H9 (cell line): ENCODE measurements at regions not wholly inside any gene's neighbourhood (a gene's known extent, or its start where the extent isn't known, plus 50 kb on each side); places are given as distances from the start of the nearest gene placed in this dataset.
"Not testable (repeated sequence)": the region's sequence is repeated elsewhere in the genome, so short reads cannot be mapped to it uniquely, and the experiment has no call there.

Experiments used
- DNase-seq: peaks from one replicate; pipeline ENCODE4 v3.0.0-alpha.2; 2017
- H2AFZ ChIP-seq: one replicate; pipeline ENCODE4 v1.6.1; 2013; ENCODE audit warnings: mild to moderate bottlenecking, low read length, control low read depth, moderate library complexity
- H2AK5ac ChIP-seq: 2 replicates; pipeline ENCODE4 v1.6.1; 2013; ENCODE audit warnings: low read length, control low read depth, mixed read lengths; ENCODE audit not compliant: insufficient read length
- H2BK120ac ChIP-seq: one replicate; pipeline ENCODE4 v1.6.1; 2013; ENCODE audit warnings: low read depth, mild to moderate bottlenecking, low read length, control low read depth, inconsistent platforms; ENCODE audit not compliant: poor library complexity, severe bottlenecking
- H2BK12ac ChIP-seq: 2 replicates; pipeline ENCODE4 v1.6.1; 2013; ENCODE audit warnings: low read length, control low read depth, mixed read lengths, low read depth; ENCODE audit not compliant: insufficient read length
- H2BK15ac ChIP-seq: 2 replicates; pipeline ENCODE4 v1.6.1; 2013; ENCODE audit warnings: low read depth, low read length, control low read depth
- H2BK20ac ChIP-seq: one replicate; pipeline ENCODE4 v1.6.1; 2013; ENCODE audit warnings: low read depth, mild to moderate bottlenecking, low read length, control low read depth, inconsistent platforms; ENCODE audit not compliant: poor library complexity, severe bottlenecking
- H2BK5ac ChIP-seq: 2 replicates; pipeline ENCODE4 v1.6.1; 2013; ENCODE audit warnings: low read length, control low read depth, mixed read lengths; ENCODE audit not compliant: insufficient read length
- H3K14ac ChIP-seq: 2 replicates; pipeline ENCODE4 v1.6.1; 2013; ENCODE audit warnings: low read length, control low read depth; ENCODE audit not compliant: insufficient read depth
- H3K18ac ChIP-seq: 2 replicates; pipeline ENCODE4 v1.6.1; 2013; ENCODE audit warnings: low read depth, mild to moderate bottlenecking, mixed read lengths, low read length, control low read depth; ENCODE audit not compliant: insufficient read length
- H3K23ac ChIP-seq: 2 replicates; pipeline ENCODE4 v1.6.1; 2013; ENCODE audit warnings: low read length, control low read depth, mixed read lengths, low read depth; ENCODE audit not compliant: insufficient read length
- H3K23me2 ChIP-seq: 2 replicates; pipeline ENCODE4 v1.6.1; 2013; ENCODE audit warnings: low read depth, mild to moderate bottlenecking, mixed read lengths, low read length, control low read depth; ENCODE audit not compliant: insufficient read length, poor library complexity, severe bottlenecking
- H3K27ac ChIP-seq: 2 replicates; pipeline ENCODE4 v1.5.1; 2013; ENCODE audit warnings: low read length, control low read depth, mixed read lengths, low read depth; ENCODE audit not compliant: insufficient read length
- H3K27me3 ChIP-seq: 2 replicates; pipeline ENCODE4 v1.6.1; 2013; ENCODE audit warnings: low read length, control low read depth, inconsistent platforms; ENCODE audit not compliant: insufficient read depth
- H3K4ac ChIP-seq: 2 replicates; pipeline ENCODE4 v1.6.1; 2013; ENCODE audit warnings: low read depth, mild to moderate bottlenecking, control low read depth, inconsistent platforms, low read length, moderate library complexity
- H3K4me1 ChIP-seq: 2 replicates; pipeline ENCODE4 v1.6.1; 2013; ENCODE audit warnings: low read length, control low read depth, inconsistent platforms; ENCODE audit not compliant: insufficient read depth
- H3K4me2 ChIP-seq: 2 replicates; pipeline ENCODE4 v1.6.1; 2013; ENCODE audit warnings: low read length, control low read depth, mixed read lengths; ENCODE audit not compliant: insufficient read length, insufficient read depth
- H3K56ac ChIP-seq: 2 replicates; pipeline ENCODE4 v1.6.1; 2013; ENCODE audit warnings: low read depth, mild to moderate bottlenecking, mixed read lengths, low read length, control low read depth; ENCODE audit not compliant: insufficient read length
- H3K79me1 ChIP-seq: 2 replicates; pipeline ENCODE4 v1.6.1; 2013; ENCODE audit warnings: low read depth, mild to moderate bottlenecking, moderate library complexity, low read length, control low read depth, inconsistent platforms; ENCODE audit not compliant: insufficient read depth, poor library complexity, severe bottlenecking
- H3K79me2 ChIP-seq: 2 replicates; pipeline ENCODE4 v1.6.1; 2013; ENCODE audit warnings: low read length, control low read depth, inconsistent platforms; ENCODE audit not compliant: insufficient read depth
- H3K9ac ChIP-seq: 2 replicates; pipeline ENCODE4 v1.6.1; 2013; ENCODE audit warnings: low read length, control low read depth, mixed read lengths; ENCODE audit not compliant: insufficient read length; ENCODE audit errors: extremely low read depth
- H3K9me3 ChIP-seq: one replicate; pipeline ENCODE4 v1.6.1; 2013; ENCODE audit warnings: low read depth, low read length, inconsistent platforms; ENCODE audit not compliant: control insufficient read depth
- H3T11ph ChIP-seq: one replicate; pipeline ENCODE4 v1.6.1; 2013; ENCODE audit warnings: mild to moderate bottlenecking, low read length, control low read depth, inconsistent platforms
- H4K20me1 ChIP-seq: one replicate; pipeline ENCODE4 v1.6.1; 2013; ENCODE audit not compliant: control insufficient read depth, insufficient read length, insufficient read depth
- H4K5ac ChIP-seq: 2 replicates; pipeline ENCODE4 v1.6.1; 2013; ENCODE audit warnings: low read depth, mild to moderate bottlenecking, mixed read lengths, low read length, control low read depth; ENCODE audit not compliant: insufficient read length
- H4K8ac ChIP-seq: replicated peaks from 2 replicates; pipeline ENCODE4 v1.6.1; 2013; ENCODE audit warnings: low read length, control low read depth, mixed read lengths, low read depth; ENCODE audit not compliant: insufficient read length
- H4K91ac ChIP-seq: 2 replicates; pipeline ENCODE4 v1.6.1; 2013; ENCODE audit warnings: low read depth, mild to moderate bottlenecking, moderate library complexity, mixed read lengths, low read length, control low read depth; ENCODE audit not compliant: insufficient read length
- H3K27ac Mint-ChIP-seq, 3 experiments: 2 replicates in 2 of 3; 3 replicates in 1 of 3; pipeline ENCODE4 v1.8.0; 2020 to 2021; ENCODE audit warnings: mixed read lengths in 3 of 3, mild to moderate bottlenecking in 1 of 3, moderate library complexity in 1 of 3
- H3K27me3 Mint-ChIP-seq: 2 replicates; pipeline ENCODE4 v1.8.0; 2021; ENCODE audit warnings: low read depth, mild to moderate bottlenecking, moderate library complexity, mixed read lengths
- H3K36me3 Mint-ChIP-seq, 3 experiments: 2 replicates in 2 of 3; 3 replicates in 1 of 3; pipeline ENCODE4 v1.8.0; 2020 to 2021; ENCODE audit warnings: low read depth in 3 of 3, mixed read lengths in 3 of 3; ENCODE audit not compliant: insufficient read depth in 1 of 3
- H3K4me1 Mint-ChIP-seq, 2 experiments: 2 replicates each; pipeline ENCODE4 v1.8.0; 2020; ENCODE audit warnings: mixed read lengths in 2 of 2
- H3K4me3 Mint-ChIP-seq, 2 experiments: 2 replicates in 1 of 2; 3 replicates in 1 of 2; pipeline ENCODE4 v1.8.0; 2020 to 2021; ENCODE audit warnings: mild to moderate bottlenecking in 2 of 2, mixed read lengths in 2 of 2, moderate library complexity in 1 of 2
- H3K9me3 Mint-ChIP-seq, 2 experiments: 2 replicates in 1 of 2; 3 replicates in 1 of 2; pipeline ENCODE4 v1.8.0; 2020; ENCODE audit warnings: mild to moderate bottlenecking in 2 of 2, mixed read lengths in 2 of 2, moderate library complexity in 1 of 2
- CTCF ChIP-seq: fragments of 200-600 bp; sonication (generic); conservative IDR thresholded peaks from 3 replicates; pipeline ENCODE4 v1.8.0; 2021; ENCODE audit warnings: antibody characterized with exemption, mild to moderate bottlenecking
- WGBS: extraction: QIAGEN DNeasy Blood & Tissue Kit; methylation state at CpG from one replicate; pipeline ENCODE4 v1.1.7; 2013; ENCODE audit warnings: missing lambda C conversion rate, low lambda C conversion rate, mixed read lengths; ENCODE audit not compliant: insufficient read length; ENCODE audit errors: extremely low coverage; 5-methylcytosine and 5-hydroxymethylcytosine counted together

GRCh38 chr2:152263911-152264310 is 71.1 kb upstream of the FMNL2 start:
- Mint-ChIP-seq H3K36me3 (peaks cover 1 to 11% (median 5%) of the 10 kb centered on the region in 3 experiments; a peak in 4 of 7 replicates), H3K4me3 (no peak overlapping the region), H3K9me3 (peaks cover 13 to 16% of the 10 kb centered on the region in 2 experiments), H3K27ac (no peak overlapping the region), H3K27me3 (no peaks in the 10 kb centered on the region), H3K4me1 (no peaks in the 10 kb centered on the region)
- no peak for TF ChIP-seq CTCF
- H2BK5ac ChIP-seq: no peak overlapping the region
- H2AFZ ChIP-seq: no peak overlapping the region
- no peak overlapping the region for H3K23ac ChIP-seq
- H2BK12ac ChIP-seq: no peak overlapping the region
- H4K8ac ChIP-seq: no peak overlapping the region
- no peak overlapping the region for H3K14ac ChIP-seq
- H3K23me2 ChIP-seq: no peaks in the 10 kb centered on the region
- no peak overlapping the region for H3T11ph ChIP-seq
- no peak overlapping the region for H2BK15ac ChIP-seq
- no peak overlapping the region for H2AK5ac ChIP-seq
- H3K27ac ChIP-seq: no peak overlapping the region
- H2BK120ac ChIP-seq: no peak overlapping the region
- H3K4me1 ChIP-seq: no peaks in the 10 kb centered on the region
- H3K9me3 ChIP-seq: no peaks in the 10 kb centered on the region
- H4K91ac ChIP-seq: no peak overlapping the region
- no peaks in the 10 kb centered on the region for H3K79me1 ChIP-seq
- no peak overlapping the region for H4K5ac ChIP-seq
- H3K9ac ChIP-seq: no peak overlapping the region
- no peak for DNase-seq
- H3K27me3 ChIP-seq: no peaks in the 10 kb centered on the region
- H3K4me2 ChIP-seq: no peak overlapping the region
- H2BK20ac ChIP-seq: no peak overlapping the region
- no peak overlapping the region for H3K18ac ChIP-seq
- no peak overlapping the region for H3K4ac ChIP-seq
- no peaks in the 10 kb centered on the region for H3K79me2 ChIP-seq
- no peaks in the 10 kb centered on the region for H4K20me1 ChIP-seq
- H3K56ac ChIP-seq: no peak overlapping the region

DNA sequence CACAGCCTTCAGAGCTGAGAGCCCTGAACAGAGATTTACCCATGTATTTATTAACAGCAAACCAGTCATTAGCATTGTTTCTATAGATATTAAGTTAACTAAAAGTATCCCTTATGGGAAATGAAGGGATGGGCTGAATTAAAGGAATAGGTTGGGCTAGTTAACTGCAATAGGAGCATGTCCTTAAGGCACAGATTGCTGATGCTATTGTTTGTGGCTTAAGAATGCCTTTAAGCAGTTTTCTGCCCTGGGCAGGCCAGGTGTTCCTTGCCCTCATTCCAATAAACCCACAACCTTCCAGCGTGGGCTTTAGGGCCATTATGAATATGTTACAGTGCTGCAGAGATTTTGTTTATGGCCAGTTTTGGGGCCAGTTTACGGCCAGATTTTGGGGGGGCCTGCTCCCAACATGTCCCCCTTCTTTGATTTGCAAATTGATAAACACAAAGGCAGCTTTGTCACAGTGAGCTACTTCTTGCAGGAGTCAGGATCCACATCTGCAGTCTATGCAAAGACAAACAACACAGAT is 61.2 kb upstream of the FMNL2 start:
- not testable (repeated sequence) for H3K4me1 Mint-ChIP-seq, H3K79me1 ChIP-seq, H3K9me3 ChIP-seq, H3K23ac ChIP-seq, H4K20me1 ChIP-seq, H4K5ac ChIP-seq, H3K27ac Mint-ChIP-seq, H3K18ac ChIP-seq, H3K27me3 Mint-ChIP-seq, H3K23me2 ChIP-seq, H2BK5ac ChIP-seq, H3K4me3 Mint-ChIP-seq, H2BK20ac ChIP-seq, H3K27me3 ChIP-seq, H2BK15ac ChIP-seq, H2BK120ac ChIP-seq, H3K4me2 ChIP-seq, H3K14ac ChIP-seq, H3K79me2 ChIP-seq, H2AK5ac ChIP-seq, H2BK12ac ChIP-seq, H3K9ac ChIP-seq, H3K56ac ChIP-seq, DNase-seq, H2AFZ ChIP-seq, H4K91ac ChIP-seq, H4K8ac ChIP-seq, H3K4me1 ChIP-seq, H3K4ac ChIP-seq, H3K27ac ChIP-seq, H3T11ph ChIP-seq
- H3K36me3 Mint-ChIP-seq: peaks cover 17 to 41% (median 36%) of the 10 kb centered on the region in 3 experiments
- WGBS: no CpG with 5 or more reads among the region's 2 CpGs
- H3K9me3 Mint-ChIP-seq: peaks cover 59 to 69% of the 10 kb centered on the region in 2 experiments
